OCI-LY7 (cell line): ENCODE measurements at regions not wholly inside any gene's neighbourhood (a gene's known extent, or its start where the extent isn't known, plus 50 kb on each side); places are given as distances from the start of the nearest gene placed in this dataset.
"Not testable (repeated sequence)": the region's sequence is repeated elsewhere in the genome, so short reads cannot be mapped to it uniquely, and the experiment has no call there.

Source experiments
- CTCF ChIP-seq: fragments of 200-600 bp; sonication (generic); conservative IDR thresholded peaks from 2 replicates; pipeline ENCODE4 v1.5.1; 2014; ENCODE audit warnings: mild to moderate bottlenecking, antibody characterized with exemption, low read length, moderate library complexity, mixed read lengths
- EZH2phosphoT487 ChIP-seq: fragments of 200-600 bp; sonication (generic); IDR thresholded peaks from 2 replicates; pipeline ENCODE4 v1.6.1; 2018; ENCODE audit warnings: low read depth, borderline replicate concordance, mild to moderate bottlenecking, mixed run types, antibody characterized with exemption, low read length, moderate library complexity, mixed read lengths

- not testable (repeated sequence) for TF ChIP-seq CTCF, EZH2phosphoT487
These were observed 199.7 kb upstream of the MOCS1 start for GRCh38 chr6:40133981-40134380.
